GM23338 (cell line): ENCODE measurements at regions not wholly inside any gene's neighbourhood (a gene's known extent, or its start where the extent isn't known, plus 50 kb on each side); places are given as distances from the start of the nearest gene placed in this dataset.

Source experiments
- ATAC-seq: fragments of 200-7000 bp; cut with Tn5 transposase; 3 replicates; pipeline ENCODE4 v1.9.1; 2020
- DNase-seq: peaks from one replicate; pipeline ENCODE4 v3.0.0-alpha.2; 2015; ENCODE audit warnings: low spot score
- H2AFZ ChIP-seq: fragments of 200-600 bp; sonication (generic); 2 replicates; pipeline ENCODE4 v1.8.0; 2016; ENCODE audit warnings: antibody characterized with exemption, mild to moderate bottlenecking, moderate library complexity
- H3F3A ChIP-seq: fragments of 200-600 bp; sonication (generic); replicated peaks from 2 replicates; pipeline ENCODE4 v1.8.0; 2017; ENCODE audit warnings: antibody characterized with exemption, mixed run types, low read depth
- H3K27ac ChIP-seq: fragments of 200-600 bp; sonication (generic); 2 replicates; pipeline ENCODE4 v1.6.1; 2016; ENCODE audit warnings: low read depth
- H3K27me3 ChIP-seq: fragments of 200-600 bp; sonication (generic); 2 replicates; pipeline ENCODE4 v1.8.0; 2016; ENCODE audit warnings: mild to moderate bottlenecking, mixed run types, moderate library complexity; ENCODE audit not compliant: insufficient read depth
- H3K36me3 ChIP-seq: fragments of 200-600 bp; sonication (generic); 2 replicates; pipeline ENCODE4 v1.8.0; 2016; ENCODE audit warnings: mild to moderate bottlenecking; ENCODE audit not compliant: insufficient read depth
- H3K4me1 ChIP-seq: fragments of 200-600 bp; sonication (generic); 2 replicates; pipeline ENCODE4 v1.8.0; 2016; ENCODE audit warnings: mild to moderate bottlenecking, moderate library complexity; ENCODE audit not compliant: insufficient read depth
- H3K4me2 ChIP-seq: fragments of 200-600 bp; sonication (generic); 2 replicates; pipeline ENCODE4 v1.7.1; 2017; ENCODE audit warnings: mixed run types
- H3K4me3 ChIP-seq: fragments of 200-600 bp; sonication (generic); 2 replicates; pipeline ENCODE4 v1.6.1; 2016; ENCODE audit warnings: mixed run types
- H3K79me2 ChIP-seq: fragments of 200-600 bp; sonication (generic); replicated peaks from 2 replicates; pipeline ENCODE4 v1.8.0; 2017; ENCODE audit warnings: mild to moderate bottlenecking; ENCODE audit not compliant: insufficient read depth
- H3K9me2 ChIP-seq: fragments of 200-600 bp; sonication (generic); 2 replicates; pipeline ENCODE4 v1.8.0; 2017; ENCODE audit not compliant: insufficient read depth
- H4K20me1 ChIP-seq: fragments of 200-600 bp; sonication (generic); replicated peaks from 2 replicates; pipeline ENCODE4 v1.8.0; 2017; ENCODE audit warnings: mild to moderate bottlenecking; ENCODE audit not compliant: insufficient read depth
- H3K27ac Mint-ChIP-seq: 2 replicates; pipeline ENCODE4 v1.8.0; 2020; ENCODE audit warnings: inconsistent platforms, mild to moderate bottlenecking, moderate library complexity, mixed read lengths
- H3K27me3 Mint-ChIP-seq: 3 replicates; pipeline ENCODE4 v1.8.0; 2022; ENCODE audit warnings: low read depth, mild to moderate bottlenecking, moderate library complexity, mixed read lengths, inconsistent platforms; ENCODE audit not compliant: insufficient read depth, poor library complexity
- H3K36me3 Mint-ChIP-seq: 3 replicates; pipeline ENCODE4 v1.8.0; 2021; ENCODE audit warnings: low read depth, mild to moderate bottlenecking, inconsistent platforms, moderate library complexity, mixed read lengths
- H3K4me1 Mint-ChIP-seq: 3 replicates; pipeline ENCODE4 v1.8.0; 2020; ENCODE audit warnings: mild to moderate bottlenecking, inconsistent platforms, mixed read lengths
- H3K4me3 Mint-ChIP-seq: 3 replicates; pipeline ENCODE4 v1.8.0; 2021; ENCODE audit warnings: moderate library complexity, mild to moderate bottlenecking, inconsistent platforms, mixed read lengths
- H3K9me3 Mint-ChIP-seq: 3 replicates; pipeline ENCODE4 v1.8.0; 2020; ENCODE audit warnings: moderate library complexity, mild to moderate bottlenecking, inconsistent platforms, mixed read lengths
- CREB1 ChIP-seq: fragments of 250-450 bp; sonication (Bioruptor Pico); IDR thresholded peaks from 2 replicates; pipeline ENCODE4 v1.5.0; 2020; ENCODE audit warnings: low read depth, mild to moderate bottlenecking, moderate library complexity
- EZH2 ChIP-seq: fragments of 200-600 bp; sonication (generic); IDR thresholded peaks from one replicate; pipeline ENCODE4 v1.8.0; 2017; ENCODE audit warnings: antibody characterized with exemption, mild to moderate bottlenecking, low read depth; ENCODE audit not compliant: unreplicated experiment
- NANOG ChIP-seq: IDR thresholded peaks from 2 replicates; pipeline ENCODE4 v1.6.1; 2016; ENCODE audit warnings: antibody characterized with exemption, borderline replicate concordance
- ZNF114 ChIP-seq: fragments of 250-450 bp; sonication (Bioruptor Pico); IDR thresholded peaks from 2 replicates; pipeline ENCODE4 v1.5.0; 2020; ENCODE audit warnings: mild to moderate bottlenecking, moderate library complexity
- ZNF462 ChIP-seq: fragments of 250-450 bp; sonication (Bioruptor Pico); IDR thresholded peaks from 2 replicates; pipeline ENCODE4 v1.5.0; 2020; ENCODE audit warnings: mild to moderate bottlenecking, moderate library complexity

GRCh38 chr9:135282808-135283207 lies 195.3 kb downstream of the OLFM1 start (continued):
- no peak for TF ChIP-seq ZNF462
- no peak for TF ChIP-seq CREB1
- TF ChIP-seq ZNF114: no peak

GRCh38 chr9:135283671-135284070 lies 195.9 kb upstream of the PPP1R26 start:
- no peak overlapping the region for H3K4me2 ChIP-seq
- H2AFZ ChIP-seq: no peak overlapping the region
- H3K27me3 Mint-ChIP-seq: peaks cover 14% of the 10 kb centered on the region
- no peaks in the 10 kb centered on the region for H3K4me1 ChIP-seq
- no peaks in the 10 kb centered on the region for H4K20me1 ChIP-seq
- no peak overlapping the region for H3K4me3 Mint-ChIP-seq
- H3K4me1 Mint-ChIP-seq: peaks cover 7% of the 10 kb centered on the region
- ATAC-seq (no peak), DNase-seq (no peak)
- no peaks in the 10 kb centered on the region for H3K79me2 ChIP-seq
- no peak overlapping the region for H3K4me3 ChIP-seq
- H3K27ac Mint-ChIP-seq: no peak overlapping the region
- peaks cover 9% of the 10 kb centered on the region for H3K9me3 Mint-ChIP-seq
- H3K27me3 ChIP-seq: no peaks in the 10 kb centered on the region
- H3F3A ChIP-seq: peaks cover 10% of the 10 kb centered on the region
- H3K36me3 ChIP-seq: no peaks in the 10 kb centered on the region
- peaks cover 3% of the 10 kb centered on the region; the same call in 2 of the 3 replicates for H3K36me3 Mint-ChIP-seq
- no peak overlapping the region for H3K27ac ChIP-seq
- H3K9me2 ChIP-seq: no peaks in the 10 kb centered on the region
- no peak for TF ChIP-seq NANOG
- no peak for TF ChIP-seq CREB1
- no peak for TF ChIP-seq EZH2
